SK-N-MC (cell line): ENCODE measurements at regions not wholly inside any gene's neighbourhood (a gene's known extent, or its start where the extent isn't known, plus 50 kb on each side); places are given as distances from the start of the nearest gene placed in this dataset.

Experiments
- EZH2 ChIP-seq: fragments of 200-600 bp; sonication (generic); IDR thresholded peaks from one replicate; pipeline ENCODE4 v1.6.1; 2017; ENCODE audit warnings: antibody characterized with exemption
- FOXP2 ChIP-seq: optimal IDR thresholded peaks from 2 replicates; pipeline ENCODE3; 2011; ENCODE audit warnings: mild to moderate bottlenecking, moderate library complexity; ENCODE audit not compliant: insufficient read depth; ENCODE audit errors: extremely low read length, control extremely low read depth

GRCh38 chr4:81981218-81981617 is 392.6 kb downstream of the HNRNPD start:
- TF ChIP-seq EZH2 = no peak
- no peak for TF ChIP-seq FOXP2
